G401.6 (cell line): ENCODE measurements at regions not wholly inside any gene's neighbourhood (a gene's known extent, or its start where the extent isn't known, plus 50 kb on each side); places are given as distances from the start of the nearest gene placed in this dataset.
"Not testable (repeated sequence)": the region's sequence is repeated elsewhere in the genome, so short reads cannot be mapped to it uniquely, and the experiment has no call there.

ENCODE experiments used
- FAIRE-seq: peaks from 2 replicates; lab custom pipeline; 2012; peaks lifted over from hg19 to GRCh38; lab: Jason Lieb, UNC

DNA sequence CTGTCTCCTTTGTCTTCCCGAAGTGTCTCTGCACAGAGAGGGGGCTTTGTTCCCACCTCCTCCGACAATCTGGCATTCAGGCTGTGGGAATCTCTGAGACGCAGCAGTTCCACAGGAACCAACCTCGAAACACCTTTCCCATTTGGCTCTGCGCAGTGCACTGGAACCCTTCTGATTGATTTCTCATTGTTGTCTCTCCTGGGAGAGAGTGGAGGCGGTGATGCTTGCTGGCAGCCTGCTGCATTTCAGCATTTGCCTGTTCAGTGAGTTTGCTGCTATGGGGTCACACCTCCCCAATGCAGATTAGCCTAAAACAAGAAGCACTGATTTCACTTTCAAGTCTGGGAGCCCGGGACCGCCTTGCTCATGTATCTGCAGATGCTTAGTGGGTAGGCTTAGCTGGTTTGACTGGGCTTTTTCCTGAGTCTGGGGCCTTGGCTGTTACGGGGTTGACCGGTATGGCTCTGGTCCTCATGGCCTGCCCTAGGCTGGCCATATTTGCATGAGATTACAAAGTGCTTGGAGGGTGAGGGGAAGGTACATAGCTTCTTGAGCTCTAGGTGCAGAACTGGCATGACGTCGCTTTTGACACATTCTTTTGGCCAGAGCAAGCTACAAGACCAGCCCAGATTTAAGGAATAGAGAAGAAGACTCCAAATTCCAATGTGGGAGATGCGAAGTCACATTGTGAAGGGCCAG, 695.3 kb downstream of the PTPRU start:
- no peak for FAIRE-seq

DNA sequence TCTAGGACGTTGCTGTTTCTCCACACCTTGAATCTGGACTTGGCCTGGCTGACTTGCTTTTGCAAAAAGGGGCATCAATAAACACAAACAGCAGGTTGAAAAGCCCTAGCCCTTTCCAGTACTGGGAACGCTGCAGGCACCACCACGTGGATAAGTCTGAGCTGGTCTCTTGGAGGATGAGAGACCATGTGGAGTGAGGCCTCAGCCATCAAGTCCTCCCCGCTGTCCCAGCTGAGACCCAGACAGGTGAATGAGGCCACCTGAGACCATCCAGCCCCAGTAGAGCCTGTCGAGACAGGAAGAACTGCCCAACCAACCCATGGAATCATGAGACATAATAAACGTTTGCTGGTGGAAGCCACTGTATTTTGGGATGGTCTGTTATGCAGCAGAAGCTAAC, 688.7 kb downstream of the PTPRU start:
- FAIRE-seq: no peak

DNA sequence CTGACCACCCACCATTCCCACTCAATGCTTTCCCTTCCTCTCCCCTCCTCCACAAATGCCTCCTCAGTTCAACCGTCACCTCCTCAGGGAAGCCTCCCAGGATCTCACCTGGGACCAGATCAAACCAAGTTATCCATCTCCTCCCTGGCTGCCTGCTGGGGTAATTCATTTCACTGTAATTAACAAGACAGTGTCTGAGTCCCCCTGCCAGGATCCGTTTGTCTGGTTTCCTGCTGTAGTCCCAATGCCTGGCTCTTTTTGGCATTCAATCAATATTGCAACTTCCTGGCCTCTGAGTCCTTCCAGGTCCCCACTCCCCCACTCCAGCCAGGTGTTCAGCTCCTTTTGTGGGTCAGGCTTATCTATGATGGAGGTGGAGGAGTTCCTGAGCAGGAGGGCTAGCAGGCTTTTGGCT, 687.7 kb downstream of the PTPRU start:
- no peak for FAIRE-seq

DNA sequence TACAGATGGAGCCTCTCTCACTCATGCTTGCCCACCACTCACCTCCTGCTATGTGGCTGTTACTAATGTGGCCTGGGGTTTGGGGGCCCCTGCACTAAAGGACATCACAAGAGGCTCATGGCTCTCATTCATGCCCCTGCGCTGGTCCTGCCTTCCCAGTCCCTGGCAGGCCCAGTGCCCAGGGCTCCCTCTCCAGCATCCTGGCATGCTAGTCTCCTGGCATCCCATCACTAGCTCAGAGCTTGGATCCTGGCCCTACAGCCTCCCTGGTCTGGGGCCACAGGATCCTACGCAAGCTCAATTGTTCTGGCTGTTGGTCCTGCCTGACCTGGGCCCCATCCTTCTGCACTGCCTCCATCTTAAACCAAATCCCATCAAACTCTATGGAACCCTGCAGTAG, 685.4 kb downstream of the PTPRU start:
- no peak for FAIRE-seq

DNA sequence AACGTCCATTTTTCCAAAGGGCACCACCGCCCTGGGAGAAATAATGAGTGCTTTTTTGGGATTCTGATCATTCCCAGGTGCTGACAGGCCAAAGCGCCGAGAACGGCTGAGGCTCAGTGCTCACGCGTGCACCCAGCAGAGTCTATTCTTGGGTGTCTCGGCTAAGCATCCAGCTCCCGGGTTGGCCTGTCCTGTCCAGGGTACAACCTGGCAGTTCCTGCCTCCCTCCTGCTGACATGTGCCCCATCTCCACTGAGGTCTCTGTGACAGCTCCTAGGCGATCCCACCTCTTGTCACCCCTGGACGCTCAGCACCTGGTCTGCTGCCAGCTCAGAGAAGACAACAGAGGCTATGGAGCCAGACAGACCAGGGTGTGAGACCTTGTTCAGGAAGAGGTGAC, 684.5 kb downstream of the PTPRU start:
- FAIRE-seq: no peak

DNA sequence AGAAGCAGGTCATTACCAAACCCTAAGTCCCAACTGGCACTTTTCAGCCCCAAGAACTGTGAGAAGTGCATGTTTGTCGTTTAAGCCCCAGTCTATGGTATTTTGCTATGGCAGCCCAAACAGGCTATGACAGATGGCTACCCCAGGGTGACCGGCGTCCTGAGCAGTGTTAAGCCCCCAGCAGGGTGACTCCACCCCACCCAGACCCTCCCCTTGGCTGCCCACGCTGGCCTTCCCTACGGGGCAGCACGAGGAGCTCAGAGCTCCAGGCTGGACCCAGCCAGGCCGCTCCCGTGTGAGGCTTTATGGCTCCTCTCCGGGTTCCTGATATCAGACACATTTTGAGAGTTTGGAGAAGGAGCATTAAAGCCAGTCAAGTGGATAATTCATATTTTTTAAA, 684.0 kb downstream of the PTPRU start:
- FAIRE-seq: no peak

DNA sequence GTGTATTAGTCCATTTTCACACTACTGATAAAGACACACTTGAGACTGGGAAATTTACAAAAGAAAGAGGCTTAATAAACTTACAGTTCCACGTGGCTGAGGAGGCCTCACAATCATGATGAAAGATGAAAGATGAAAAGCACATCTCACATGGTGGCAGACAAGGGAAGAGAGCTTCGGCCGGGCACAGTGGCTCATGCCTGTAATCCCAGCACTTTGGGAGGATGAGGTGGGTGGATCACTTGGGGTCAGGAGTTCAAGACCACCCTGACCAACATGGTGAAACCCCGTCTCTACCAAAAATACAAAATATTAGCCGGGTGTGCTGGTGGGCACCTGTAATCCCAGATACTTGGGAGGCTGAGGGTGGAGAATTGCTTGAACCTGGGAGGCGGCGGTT, 682.7 kb downstream of the PTPRU start:
- not testable (repeated sequence) for FAIRE-seq

DNA sequence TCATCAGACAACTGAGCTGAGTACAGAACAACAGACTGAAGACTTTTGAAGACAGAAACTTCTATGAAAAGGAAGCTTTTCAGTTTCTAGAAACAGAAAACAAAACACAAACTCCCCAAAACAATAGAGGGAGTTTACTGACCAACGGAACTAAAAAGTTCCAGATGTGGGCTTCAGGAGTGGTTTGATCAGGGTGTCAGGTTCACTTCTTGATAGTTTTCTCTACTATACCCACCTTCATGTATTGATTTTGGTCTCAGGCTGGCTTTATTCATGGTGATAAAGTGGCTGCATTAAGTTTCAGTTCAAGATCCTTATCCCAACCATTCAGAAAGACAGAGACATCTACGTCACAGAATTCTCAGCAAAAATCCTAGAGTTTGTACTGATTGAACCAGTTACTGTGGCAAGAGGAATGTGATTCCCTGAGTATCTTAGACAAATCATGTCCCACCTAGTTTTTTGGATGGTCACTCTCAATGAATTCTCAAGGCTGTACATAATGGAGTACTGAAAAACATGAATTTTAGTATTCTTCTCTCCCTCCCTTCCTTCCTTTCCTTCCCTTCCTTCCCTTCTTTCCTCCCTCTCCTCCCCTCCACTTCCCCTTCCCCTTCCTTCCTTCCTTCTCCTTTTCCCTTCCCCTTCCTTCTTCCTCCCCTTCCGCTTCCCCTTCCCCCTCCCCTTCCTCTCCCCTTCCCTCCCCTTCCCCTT, 680.5 kb downstream of the PTPRU start:
- FAIRE-seq: no peak

DNA sequence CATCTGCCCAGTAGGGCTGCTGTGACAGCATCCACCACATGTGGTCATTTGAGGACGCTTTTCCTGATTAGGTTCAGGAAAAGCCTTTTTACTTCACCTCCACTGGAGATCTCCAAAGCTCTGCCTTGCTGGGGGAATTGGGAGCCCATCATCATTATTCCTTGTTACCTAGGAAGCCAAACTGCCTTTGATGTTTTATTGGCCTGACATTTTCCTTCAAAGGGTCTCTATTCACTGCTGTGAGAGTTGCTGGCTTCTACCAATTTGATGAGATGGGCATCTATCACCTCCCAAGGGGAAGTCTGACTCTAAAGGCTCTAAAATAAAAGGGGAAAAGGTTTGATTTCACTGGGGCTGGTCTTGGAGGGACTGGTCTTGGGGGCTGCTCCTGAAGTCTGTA, 678.6 kb downstream of the PTPRU start:
- no peak for FAIRE-seq

DNA sequence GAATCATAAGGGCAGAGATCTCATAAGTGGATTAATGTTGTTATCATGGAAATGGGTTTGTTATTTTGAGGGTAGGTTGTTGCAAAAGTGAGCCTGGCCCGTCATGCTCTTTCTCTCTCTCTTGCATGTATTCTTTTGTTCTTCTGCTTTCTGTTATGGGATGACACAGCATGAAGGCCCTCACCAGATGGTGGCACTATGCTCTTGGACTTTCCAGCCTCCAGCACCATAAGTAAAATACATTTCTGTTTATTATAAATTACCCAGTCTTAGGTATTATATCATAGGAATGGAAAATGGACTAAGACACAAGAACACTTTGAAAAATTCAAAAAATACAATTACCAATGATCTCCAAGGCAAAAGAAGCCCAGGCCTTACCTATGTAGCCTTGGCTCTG, 676.1 kb downstream of the PTPRU start:
- no peak for FAIRE-seq

DNA sequence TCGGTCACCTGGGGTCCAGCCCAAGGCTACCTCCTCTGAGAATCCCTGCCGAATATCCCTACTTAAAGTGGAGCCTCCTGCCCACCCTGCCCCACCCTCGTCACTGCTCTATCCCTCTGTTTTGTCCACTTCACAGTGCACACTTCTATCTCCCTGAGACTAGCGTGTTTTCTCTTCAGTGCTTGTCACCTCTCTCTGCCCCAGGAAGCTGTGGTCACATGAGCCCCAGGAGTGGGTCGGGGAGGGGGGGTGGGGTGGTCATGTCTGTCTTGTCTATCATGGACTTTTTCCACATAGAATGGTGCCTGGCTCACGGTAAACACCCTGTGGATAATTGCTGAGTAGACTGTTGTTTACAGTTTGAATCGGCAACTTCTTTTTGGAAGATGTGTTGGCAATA, 673.6 kb downstream of the PTPRU start:
- no peak for FAIRE-seq

DNA sequence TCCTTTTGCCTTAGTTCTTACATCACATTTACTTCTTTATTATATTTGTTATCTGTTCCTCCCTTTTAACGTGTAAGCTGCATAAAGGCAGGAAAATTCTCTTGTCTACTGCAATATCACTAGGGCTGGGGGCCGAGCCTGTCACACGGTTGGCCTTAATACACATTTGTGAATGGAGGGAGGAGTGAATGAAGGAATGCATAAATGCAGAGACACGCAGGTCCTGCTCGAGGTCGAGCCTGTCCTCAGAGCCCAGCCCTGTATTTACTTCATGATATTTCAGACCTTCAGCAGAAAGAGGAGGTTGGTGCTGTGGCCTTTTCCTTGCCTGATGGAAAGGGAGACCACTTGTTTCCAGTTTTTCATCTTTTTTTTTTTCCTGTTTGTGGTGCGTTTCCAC, 671.3 kb downstream of the PTPRU start:
- no peak for FAIRE-seq

DNA sequence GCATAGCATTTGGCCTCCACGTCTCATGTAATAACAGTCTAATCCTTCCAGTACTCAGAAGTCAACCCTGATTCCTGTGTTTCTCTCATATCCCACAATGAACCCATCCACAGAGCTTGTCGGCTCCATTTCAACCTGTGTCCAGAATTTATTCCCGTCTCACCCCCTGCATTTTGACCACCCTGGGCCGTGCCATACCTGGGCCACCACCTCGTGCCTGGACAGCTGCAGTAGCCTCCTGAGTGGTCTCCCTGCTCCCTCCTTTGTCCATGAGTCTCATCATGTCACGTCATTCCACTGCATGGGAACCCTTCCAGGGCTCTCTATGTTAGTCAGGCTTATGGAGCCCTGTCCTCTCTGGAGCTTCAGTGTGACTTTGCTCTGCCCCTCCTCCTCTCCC, 670.6 kb downstream of the PTPRU start:
- no peak for FAIRE-seq

DNA sequence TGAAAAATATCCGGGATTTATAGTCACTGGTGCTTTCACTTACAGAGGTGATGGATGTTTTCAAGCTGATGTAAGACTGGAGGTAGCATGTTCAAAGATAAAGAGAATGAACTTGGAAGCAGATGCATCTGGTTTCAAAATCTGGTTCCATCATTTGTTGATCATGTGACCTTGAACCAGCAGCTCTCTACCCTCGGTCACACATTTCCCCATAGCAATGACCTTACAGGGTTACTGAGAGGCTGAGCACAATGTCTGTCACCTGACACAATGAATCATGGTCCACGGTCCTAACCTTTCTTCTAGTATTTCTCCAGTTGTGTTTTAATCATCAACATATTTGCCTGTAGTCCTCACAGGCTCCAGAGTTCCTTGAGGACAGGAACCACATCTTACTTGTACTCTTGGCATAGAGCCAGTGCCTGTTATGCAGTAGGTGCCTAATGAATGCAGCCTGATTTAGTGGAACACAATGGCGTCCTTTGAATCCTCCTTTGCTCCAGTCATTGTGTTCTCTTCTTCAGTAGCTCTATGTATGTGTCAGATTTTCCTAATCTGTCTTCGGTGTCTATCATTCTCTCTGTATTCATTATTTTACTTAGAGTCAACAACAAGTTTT, 667.3 kb downstream of the PTPRU start:
- no peak for FAIRE-seq

DNA sequence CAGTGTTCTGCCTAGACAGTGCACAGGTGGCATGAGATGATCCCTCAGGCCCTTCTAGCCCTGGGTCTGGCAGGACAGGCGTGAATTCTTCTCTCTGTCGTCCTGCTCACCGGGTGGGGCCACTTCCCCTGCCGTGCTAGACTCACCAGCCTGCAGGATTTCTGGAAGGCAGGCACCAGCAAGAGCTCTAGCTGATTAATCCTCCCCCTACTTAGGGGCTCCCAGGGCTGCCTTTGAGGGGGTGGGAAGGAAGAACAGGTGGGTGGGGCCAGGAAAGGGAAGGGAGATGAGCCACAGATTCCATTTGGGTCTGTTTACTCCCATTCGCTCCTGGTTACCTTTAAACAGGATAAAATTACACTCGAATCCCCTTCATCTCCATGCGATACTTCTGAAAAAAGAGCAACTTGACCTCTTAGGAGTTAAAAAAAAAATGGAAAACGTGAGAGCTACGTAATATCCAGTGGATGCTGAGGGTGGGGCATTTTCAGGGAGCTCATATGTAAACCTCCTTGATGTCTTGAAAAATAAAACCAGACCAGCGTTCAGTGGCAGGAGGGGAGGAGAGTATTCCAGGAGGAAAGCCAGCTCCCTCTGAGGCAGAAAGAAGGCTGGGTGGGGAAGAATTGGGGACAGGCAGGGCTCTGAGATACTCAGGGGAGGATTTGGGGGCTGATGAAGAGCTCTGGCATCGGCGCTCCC, 665.5 kb downstream of the PTPRU start:
- FAIRE-seq: no peak

DNA sequence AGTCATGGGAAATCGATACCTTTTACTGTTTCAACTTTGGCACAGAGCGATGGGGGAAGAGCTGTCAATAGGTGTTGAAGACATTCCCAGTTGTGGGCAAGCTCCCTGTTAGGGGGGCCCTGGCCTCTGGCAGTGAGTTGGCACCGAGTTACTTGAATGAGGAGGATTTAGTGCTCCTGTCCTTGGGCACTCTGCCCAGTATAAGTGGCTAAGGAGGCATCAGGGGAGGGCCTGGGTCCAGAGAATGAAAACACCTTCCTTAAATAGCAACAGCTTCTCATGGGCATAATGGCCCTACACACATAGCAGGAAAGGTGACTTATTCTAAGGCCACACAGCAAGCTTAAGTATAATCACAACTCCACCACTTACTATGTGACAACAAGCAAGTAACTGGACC, 664.4 kb downstream of the PTPRU start:
- no peak for FAIRE-seq

DNA sequence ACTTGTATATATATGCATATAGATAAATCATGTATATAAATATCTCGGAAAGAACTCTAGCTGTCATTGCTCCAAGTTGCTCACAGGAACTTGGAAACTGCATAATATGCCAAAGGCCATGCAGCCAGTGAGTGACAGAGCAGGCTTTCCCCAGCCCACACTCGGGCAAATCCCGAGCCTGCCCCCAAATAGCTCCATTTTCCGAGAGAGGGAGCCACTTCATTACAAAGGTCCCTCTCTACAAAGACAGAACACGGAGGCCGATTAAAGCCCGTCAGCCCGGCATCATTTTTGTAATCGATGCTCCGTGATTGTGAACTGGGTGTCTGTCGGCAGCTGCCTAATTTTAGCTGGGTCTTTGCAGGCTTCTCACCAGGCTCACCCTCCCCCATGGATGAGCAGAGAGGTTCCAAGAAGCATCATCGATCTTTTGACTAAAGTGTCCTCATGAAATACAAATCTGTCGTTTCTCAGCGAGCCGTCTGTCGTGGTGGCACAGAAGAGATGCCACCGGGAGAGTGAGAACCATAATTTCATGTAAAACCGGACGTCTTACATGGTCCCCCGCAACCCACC, 663.9 kb downstream of the PTPRU start:
- FAIRE-seq: no peak

DNA sequence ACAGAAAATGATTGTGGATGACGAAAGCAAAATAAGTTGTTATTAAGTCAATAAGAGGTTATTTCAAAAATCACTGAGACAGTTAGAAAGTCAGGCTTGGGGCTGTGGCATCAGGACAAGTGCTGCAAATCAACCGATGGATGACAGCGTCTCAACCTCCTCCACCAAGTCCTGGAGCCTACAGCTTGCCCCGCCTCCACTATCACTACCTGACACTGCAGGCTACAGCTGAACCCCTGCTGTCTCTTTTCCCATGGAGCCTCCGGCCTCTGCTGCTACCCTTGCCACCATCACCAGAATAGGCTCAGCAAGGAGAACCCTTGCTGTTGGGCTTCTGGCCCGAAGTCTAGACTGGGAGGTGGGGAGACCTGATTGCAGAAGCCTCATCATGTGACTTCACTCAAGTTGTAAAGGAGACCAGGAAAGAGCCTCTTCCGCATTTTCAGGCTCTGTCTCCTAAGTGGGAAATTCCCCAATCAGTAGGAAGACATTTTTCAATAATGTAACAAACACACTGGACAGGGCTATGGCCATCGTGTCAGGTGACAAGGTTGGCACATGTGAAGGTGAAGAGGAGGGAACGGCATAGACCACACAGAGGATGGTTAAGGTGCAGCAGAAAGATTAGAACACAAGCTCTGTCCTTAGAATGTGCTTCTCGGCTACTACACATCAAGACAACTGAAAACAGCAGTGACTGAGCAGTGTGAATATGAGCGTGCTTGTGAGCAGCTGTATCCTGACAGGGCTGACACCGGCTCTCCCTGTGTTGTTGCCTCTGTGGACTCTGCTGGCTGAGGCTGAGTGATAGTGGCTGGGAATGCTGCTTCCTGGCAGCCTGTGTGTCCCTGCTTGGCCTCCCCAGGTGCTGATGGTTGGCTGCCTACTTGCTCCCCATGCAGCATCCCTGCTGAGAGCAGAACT, 660.7 kb downstream of the PTPRU start:
- no peak for FAIRE-seq

DNA sequence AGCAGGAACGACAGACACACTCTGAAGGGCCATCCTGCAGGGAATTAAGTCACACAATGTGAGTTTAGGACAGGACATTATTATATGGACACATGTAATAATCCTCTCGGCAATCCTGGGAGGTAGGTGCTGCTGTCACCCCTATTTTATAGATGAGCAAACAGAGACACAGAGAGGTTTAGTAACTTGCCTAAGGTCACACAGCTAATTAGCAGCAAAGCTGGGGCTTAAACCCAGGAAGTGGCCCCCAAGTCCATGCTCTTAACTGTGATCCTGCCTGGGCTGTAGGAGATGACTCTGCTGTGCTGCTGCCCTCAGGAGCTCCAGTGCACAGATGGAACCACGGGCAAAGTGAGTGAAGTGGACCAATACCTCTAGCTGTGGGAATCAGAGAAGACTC, 660.0 kb downstream of the PTPRU start:
- no peak for FAIRE-seq

DNA sequence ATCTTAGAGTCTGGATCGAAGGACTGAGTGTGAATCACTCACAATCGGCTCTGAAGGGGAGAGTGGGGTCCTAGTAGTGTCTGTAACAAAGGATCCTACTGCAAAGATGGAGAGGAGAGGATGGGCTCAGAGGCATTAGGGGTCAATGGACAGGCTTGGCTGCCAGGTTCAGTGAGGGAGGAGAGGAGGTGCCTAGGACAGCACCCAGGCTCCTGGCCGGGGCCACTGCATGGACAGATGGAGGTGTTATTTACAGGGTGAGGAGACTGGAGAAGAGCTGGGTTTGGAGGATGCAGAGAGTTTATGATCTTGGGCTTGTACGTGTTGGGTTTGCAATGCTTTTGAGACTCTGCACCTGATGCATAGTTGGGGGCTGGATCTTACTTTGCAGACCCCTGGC, 658.9 kb downstream of the PTPRU start:
- FAIRE-seq: no peak

DNA sequence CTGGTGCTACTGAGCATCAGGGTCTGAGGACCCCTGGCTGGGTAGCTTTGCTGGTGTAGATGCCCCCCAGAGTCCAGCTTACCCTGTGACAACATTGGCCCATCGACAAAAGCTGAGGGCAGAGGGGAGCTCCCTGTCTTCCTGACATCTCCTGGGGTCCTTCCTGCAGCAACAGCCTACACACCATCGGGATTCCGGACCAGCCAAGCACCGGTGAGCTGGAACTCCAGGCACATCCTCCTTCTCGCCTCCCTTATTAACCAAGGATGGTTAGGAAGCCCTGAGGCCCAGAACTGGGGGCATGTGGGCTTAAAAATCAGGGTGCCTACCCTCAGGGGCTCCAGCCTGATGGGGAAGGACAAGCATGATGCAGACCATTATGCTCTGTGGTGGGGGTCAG, 658.0 kb downstream of the PTPRU start:
- no peak for FAIRE-seq

DNA sequence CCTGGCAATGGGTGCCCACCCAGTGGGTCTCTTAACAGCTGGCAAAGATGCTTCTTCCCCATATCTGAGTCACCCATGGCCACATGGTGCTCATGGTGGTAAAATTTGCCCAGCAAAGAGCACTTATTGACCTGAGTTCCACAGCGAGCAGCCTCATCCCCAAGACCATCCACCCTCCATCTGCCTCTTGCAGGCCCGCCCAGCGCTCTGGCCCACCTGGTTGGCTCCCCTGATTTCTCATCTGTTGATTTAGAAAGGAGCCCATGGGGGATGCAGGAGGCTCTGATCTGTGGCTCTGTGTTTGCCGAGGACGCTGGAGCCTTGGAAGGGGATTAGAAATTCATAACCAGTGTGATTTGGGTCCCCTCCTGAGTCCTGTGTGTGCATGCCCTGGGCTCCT, 657.5 kb downstream of the PTPRU start:
- no peak for FAIRE-seq
